Erythroblast (primary cell): ENCODE measurements at regions not wholly inside any gene's neighbourhood (a gene's known extent, or its start where the extent isn't known, plus 50 kb on each side); places are given as distances from the start of the nearest gene placed in this dataset.

Experiments used
- GATA1 ChIP-seq: IDR thresholded peaks from 2 replicates; pipeline ENCODE4 v1.6.1; 2011; ENCODE audit warnings: low read depth, mild to moderate bottlenecking, control low read depth, low read length, moderate library complexity
- POLR2A ChIP-seq: IDR thresholded peaks from 2 replicates; pipeline ENCODE4 v1.6.1; 2011; ENCODE audit warnings: mild to moderate bottlenecking, low read length

DNA sequence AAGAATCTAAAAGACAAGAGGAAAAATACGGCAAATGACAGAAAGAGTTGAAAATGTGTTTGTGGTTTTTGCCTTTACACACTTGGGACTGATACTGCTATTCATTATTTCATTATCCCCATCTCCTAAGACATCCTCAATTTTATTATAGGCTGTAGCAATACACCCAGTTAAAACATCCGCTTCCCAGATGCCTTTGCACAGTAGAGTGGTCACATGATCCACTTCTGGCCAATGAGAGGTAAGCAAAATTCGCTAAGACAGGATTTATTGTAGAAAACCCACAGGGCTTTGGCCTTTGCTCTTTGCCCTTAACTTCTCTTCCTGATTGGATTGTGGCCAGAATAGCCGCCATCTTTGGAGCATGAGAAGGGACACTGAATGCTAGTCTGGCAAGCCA, 53.2 kb upstream of the BOC start:
- TF ChIP-seq POLR2A (no peak), GATA1 (no peak)
